ENCODE measurements at regions not wholly inside any gene's neighbourhood (a gene's known extent, or its start where the extent isn't known, plus 50 kb on each side); places are given as distances from the start of the nearest gene placed in this dataset.
"Not testable (repeated sequence)": the region's sequence is repeated elsewhere in the genome, so short reads cannot be mapped to it uniquely, and the experiment has no call there.

- DNase-seq, result no peak
Observed at GRCh38 chr18:70536370-70537062, 247.7 kb downstream of the SOCS6 start.

DNA sequence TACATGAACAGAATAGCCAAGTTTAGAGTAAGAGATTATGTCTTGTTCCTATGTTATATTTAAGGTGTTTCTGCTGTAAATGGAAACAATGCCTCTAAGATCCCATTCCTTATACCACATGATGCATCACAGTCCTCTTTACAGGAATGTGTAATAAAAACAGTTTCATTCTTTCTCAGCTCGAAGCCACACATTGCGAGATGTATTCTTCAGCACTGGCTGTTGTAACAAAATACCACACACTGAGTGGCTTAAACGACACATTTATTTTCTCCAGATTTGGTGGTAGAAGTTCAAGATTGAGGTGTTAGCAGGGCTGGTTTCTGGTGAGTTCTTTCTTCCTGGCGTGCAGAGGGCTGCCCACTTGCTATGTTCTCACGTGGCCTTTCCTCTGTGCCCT lies 246.2 kb downstream of the SOCS6 start:
- no peak for DNase-seq

- not testable (repeated sequence) for DNase-seq
Observed at GRCh38 chr18:70525322-70525721, 236.5 kb downstream of the SOCS6 start.

DNA sequence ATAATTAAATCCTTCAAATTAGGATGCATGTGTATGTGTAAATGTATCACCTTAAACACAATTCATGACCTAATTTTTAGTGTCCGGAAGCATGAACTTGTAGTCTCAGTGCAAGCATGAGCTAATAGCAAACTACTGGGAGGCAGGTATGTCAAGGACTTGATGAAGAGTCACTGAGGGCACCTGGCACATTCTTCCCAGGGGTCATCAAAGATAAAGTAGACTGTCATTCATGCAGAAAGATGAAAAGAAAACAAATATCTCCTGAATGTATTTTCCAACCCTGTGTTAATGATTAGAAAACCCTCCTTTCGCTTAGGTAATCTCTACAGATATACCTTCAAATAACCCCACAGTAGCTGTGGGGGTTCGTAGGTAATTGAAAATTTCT lies 234.9 kb downstream of the SOCS6 start:
- DNase-seq, result peak; percentile 70

GRCh38 chr18:70523035-70523791 lies 234.4 kb downstream of the SOCS6 start:
- peak; percentile 52 for DNase-seq

DNA sequence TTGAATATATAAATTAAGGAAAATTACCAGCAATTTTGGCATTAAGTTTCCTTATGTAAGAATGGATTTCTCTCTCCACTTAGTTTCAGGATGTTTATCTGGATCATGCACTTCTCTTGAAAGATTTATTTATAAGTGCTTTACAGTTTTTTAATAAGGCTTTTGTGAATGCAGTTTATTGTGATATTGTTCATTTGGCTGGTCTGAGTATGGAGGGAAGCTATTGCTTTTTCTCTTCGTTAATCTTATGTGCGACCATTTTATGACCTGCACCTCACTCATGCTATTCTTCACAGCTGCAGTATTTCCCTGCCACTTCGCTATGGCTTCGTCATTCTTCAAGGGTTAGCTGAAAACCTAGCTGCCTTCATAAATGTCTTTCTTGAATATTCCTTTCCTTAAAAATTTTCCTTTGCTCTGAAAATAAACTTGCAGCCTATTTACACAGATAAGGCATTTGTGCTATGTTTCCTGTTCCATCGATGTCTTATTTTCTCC lies 233.4 kb downstream of the SOCS6 start:
- DNase-seq, result no peak

DNA sequence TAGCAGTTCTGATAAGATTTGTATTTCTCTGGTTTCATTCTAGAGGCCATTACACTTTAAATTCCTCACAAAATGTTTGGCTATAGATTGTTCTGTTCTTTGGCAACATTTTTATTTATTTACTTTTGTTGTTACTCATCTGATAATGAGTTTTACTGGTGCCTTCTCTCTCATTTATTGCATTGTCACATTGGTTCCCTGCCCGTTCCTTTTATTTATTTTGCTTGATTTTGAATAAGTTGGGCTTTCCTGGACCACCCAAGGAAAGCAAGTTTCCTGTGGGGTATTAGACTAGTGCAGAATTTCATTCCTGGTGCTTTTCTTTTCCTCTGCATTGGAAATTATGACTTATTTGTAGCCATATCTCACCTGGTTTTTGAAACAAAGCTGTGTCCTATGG lies 232.0 kb downstream of the SOCS6 start:
- DNase-seq, result no peak

DNA sequence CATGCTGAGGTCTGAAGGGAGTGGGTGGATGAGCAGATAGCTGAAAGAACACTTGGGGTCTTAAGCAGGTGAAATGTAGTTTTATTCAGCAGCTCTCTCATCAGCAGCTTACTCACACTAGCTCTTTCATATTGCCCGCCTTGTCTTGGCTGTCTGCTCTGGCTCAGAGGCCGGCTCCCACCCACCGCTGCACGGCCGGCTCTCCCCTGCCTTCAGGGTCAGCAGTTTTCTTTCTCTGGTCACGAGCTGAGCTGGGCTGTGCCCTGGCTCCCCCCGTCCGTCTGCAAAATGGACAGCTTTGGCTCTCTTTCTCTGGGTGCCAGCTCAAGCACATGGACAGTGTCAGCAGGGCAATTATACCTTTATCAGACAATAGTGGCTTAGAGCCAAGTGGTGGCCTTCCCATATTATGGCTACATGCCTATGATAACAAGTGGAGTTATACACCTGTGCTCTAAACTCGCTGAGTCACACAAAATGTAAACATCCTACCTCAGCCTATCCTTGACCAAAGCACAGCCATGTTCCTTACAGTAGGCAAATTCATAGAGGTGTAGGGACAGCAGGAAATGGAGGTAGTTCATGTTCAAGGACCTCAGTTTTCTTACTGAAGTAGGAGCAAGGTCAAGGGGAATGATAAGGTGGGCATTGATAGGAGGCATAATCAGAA lies 224.8 kb downstream of the SOCS6 start:
- no peak for DNase-seq

DNA sequence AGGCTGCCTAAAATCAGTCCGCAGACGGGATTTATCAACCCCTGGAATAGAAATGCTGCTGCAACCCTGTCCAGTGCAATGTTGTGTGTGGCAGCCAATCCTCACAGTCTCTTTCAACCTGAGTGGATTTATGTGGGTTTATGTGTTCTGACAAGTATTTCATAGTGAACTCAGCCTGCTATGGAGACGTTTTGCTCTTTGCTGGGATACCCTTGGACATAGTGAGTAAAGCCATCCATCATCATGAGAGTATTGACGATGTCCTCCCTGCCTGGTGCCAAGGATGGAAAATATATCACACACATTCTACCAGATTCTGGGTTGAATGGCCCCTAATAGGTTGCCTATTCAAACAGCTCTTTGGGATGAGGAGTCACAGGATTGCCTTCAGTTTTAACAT lies 219.1 kb downstream of the SOCS6 start:
- DNase-seq, result no peak

DNA sequence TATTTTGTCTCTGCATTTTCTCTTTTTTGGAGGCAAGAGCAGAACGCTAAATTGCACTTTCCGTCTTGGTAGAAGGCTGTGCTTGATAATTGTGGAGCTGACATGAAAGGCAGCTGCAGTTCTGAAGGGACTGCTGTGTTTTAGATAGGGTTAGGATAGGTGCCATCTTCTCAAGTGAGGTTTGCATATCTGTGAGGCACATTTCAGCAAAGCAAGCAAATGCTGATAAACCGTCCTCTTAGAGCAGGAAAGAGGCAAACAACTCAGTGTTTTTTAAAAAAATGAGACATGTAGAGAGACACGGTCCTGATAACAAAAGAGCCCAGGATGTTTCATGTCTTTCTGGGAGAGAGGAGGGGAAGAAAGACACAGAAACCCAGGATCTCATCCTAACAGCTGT lies 217.7 kb downstream of the SOCS6 start:
- DNase-seq, result no peak

DNA sequence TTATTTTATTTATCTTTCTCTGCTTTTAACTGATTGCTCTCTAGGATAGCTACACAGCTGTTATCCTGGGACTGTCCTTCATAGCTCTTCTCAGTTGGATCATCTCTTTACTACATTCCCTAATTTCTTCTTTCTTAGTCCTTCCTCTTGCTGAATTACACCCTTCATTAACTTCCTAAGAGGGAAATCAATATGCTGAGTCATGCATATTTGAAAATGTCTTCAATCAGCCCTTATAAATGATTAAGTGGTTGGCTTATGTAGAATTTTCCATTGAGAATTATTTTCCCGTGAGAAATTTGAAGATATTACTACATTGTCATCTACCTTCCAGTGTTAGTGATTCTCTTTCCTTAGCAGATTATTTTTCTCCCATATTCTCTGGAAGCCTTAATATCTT lies 214.2 kb downstream of the SOCS6 start:
- DNase-seq, result no peak

- no peak for DNase-seq
Observed at GRCh38 chr18:70501358-70501757, 212.5 kb downstream of the SOCS6 start.

DNA sequence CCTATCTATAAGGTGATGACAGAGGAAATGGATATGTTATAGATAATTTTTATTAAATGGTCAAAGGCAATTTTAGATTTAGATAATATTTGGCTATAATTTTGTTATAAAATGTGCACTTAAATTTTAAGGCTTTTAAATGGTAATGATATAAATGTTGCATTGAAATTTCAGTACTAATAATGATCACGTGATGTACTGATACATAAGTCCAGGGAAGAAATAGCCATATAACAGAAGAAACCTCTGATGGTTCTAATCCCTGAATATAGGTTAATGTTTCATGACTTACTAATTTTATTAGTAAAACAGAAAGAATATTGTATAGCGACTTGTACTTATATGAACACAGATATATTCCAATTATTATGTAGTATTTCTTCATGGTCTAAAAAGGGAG lies 211.9 kb downstream of the SOCS6 start:
- DNase-seq, result no peak

GRCh38 chr18:70499218-70499691 lies 210.4 kb downstream of the SOCS6 start:
- DNase-seq, result no peak

- DNase-seq, result no peak
Observed at GRCh38 chr18:70496353-70497294, 207.8 kb downstream of the SOCS6 start.

DNA sequence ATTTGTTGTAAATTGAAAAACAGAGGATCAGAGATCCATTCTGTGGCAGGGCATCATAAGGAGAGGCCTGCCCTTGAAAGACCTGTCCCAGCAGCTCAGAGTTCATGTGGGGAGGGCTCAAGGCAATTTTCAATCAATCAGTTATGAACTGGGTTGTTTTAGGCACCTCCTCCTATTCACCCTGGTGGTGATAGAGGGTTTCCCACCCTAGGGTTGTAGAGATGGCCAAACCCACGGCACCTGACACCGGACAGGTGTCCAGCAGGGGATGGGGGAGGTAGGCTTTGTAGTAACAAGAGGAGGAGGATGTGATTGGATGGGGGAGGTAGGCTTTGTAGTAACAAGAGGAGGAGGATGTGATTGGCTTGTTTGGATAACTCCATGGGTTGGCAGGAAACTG lies 205.7 kb downstream of the SOCS6 start:
- no peak for DNase-seq

- DNase-seq, result no peak
Observed at GRCh38 chr18:70493461-70493860, 204.6 kb downstream of the SOCS6 start.

DNA sequence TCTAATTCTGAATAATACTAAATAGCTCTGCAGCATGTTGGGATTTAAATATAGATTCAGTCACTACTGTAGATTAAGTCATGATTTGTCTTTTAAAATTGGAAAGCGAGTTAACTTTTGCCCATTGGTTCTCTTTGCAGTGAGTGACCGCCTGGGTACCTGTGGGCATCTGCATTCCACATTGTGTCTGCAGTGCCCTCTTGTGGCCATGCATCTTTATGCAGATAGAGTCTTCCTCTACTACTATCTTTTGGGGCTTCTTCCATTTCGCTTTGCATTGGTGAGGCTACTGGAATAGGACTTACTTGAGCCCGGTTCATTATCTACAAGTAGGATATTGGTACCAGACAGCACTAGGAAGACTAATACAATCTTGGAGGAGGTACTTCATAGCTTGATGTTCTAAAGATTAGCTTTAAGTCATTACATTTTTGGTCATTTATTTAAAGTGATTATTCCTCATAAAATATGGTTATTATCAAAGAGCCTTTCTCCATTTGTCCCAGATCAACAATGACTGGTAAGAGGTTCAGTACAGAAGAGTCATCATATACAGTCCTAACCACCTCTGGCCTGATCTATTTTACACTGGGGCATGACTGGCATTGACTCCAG lies 203.0 kb downstream of the SOCS6 start:
- no peak for DNase-seq

DNA sequence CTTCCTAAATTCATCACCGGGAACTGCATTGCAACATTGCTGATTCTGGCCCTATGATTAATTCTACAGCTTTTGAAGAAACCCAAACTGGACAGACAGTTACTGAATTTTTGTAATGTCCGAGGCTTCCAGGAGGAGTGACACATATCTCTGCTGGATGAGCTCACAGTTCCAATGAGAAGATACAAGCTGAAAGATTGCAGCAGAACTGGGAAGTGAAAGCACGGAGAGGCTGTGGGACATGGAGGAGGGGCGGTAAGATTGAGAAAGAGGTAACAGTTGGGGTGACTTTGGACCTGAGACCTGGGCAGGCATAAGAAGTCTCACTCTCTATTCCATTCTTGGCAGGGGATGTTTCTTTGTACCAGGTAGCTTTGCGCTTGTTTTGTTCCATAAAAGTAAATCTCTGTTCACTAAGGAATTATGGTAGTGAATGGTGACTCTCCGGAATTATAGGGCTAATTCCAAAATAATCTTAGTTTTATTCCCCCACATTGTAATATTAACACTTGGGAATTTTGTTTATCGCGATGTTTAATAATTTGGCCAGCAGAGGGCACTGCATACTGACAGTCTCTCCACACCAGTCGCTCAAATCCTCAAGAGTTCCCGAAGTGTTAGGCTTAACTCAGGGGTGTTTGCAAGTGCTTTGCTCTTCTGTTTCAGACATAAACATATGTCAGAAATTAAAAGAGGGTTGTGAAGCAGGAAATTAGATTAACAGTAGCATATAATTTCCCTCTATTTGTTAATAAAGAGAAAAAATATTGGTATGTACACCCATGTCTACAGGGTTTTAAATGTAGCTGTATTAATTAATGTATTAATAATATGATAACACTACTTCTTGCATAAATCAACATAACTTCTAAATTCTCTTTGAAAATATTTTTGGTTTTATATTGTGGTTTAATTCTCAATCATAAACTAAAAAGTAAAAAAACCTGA lies 201.4 kb downstream of the SOCS6 start:
- peak; percentile 54 for DNase-seq

DNA sequence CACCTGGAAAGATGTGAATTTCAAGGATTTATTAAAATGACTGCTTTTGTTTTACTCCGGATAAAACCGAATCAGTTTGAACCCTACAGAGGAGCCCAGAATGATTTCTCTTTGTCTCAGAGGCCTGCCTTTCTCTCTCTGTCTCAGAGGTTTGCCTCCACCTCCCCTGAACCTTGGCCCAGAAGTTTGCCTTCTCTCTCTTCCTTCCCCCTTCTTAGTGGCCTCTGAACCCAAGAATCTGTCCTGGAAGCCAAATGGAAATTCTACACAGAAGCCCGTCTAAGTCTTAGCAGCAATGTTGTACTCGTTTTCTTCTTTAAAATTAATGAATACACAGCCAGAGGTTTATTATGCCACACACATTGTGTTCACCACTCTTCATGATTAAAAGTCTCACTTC lies 200.7 kb downstream of the SOCS6 start:
- DNase-seq, result no peak

DNA sequence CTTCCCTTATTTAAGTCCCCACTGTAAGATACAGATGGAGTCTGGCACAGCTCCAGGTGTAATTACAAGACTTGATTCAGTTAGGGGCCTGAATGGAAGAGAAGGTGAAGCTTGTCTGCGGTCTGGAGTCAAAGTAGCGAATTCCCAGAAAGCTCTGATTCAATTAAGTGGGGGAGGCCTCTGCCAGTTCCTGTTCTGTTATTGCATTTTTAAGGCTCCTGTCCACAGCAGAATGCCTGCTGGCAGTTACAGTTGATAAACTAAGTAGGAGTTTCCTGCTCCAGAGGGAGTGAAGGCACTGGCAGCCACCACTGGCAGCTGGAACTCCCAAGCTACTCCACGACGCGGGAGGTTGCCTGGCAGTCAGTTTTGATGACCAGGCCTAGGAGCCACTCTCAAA lies 181.1 kb downstream of the SOCS6 start:
- DNase-seq, result no peak

All from NCI-H510A (cell line).